Neutrophil (primary cell): ENCODE measurements at regions not wholly inside any gene's neighbourhood (a gene's known extent, or its start where the extent isn't known, plus 50 kb on each side); places are given as distances from the start of the nearest gene placed in this dataset.

Source experiments
- H3K27ac ChIP-seq: fragments of 200-600 bp; sonication (generic); 2 replicates; pipeline ENCODE4 v1.5.1; 2016; ENCODE audit warnings: mild to moderate bottlenecking, moderate library complexity
- H3K27me3 ChIP-seq: fragments of 200-600 bp; sonication (generic); 2 replicates; pipeline ENCODE4 v1.6.0; 2016; ENCODE audit warnings: mild to moderate bottlenecking
- H3K36me3 ChIP-seq: fragments of 200-600 bp; sonication (generic); 2 replicates; pipeline ENCODE4 v1.5.1; 2017
- H3K4me1 ChIP-seq, 2 experiments: fragments of 200-600 bp in 1 of 2; sonication (generic) in 1 of 2; 1 replicate in 1 of 2; 2 replicates in 1 of 2; pipeline versions ENCODE4 v1.5.1 to v1.6.1; 2013 to 2016; ENCODE audit warnings: low read depth in 1 of 2, low read length in 1 of 2, mild to moderate bottlenecking in 1 of 2, moderate library complexity in 1 of 2; ENCODE audit not compliant: control insufficient read depth in 1 of 2, insufficient read depth in 1 of 2
- H3K4me3 ChIP-seq, 2 experiments: fragments of 200-600 bp in 1 of 2; sonication (generic) in 1 of 2; 1 replicate in 1 of 2; 2 replicates in 1 of 2; pipeline ENCODE4 v1.5.1; 2013 to 2016; ENCODE audit warnings: low read depth in 1 of 2, low read length in 1 of 2, mild to moderate bottlenecking in 1 of 2, moderate library complexity in 1 of 2
- H3K9me3 ChIP-seq: fragments of 200-600 bp; sonication (generic); 2 replicates; pipeline ENCODE4 v1.5.1; 2016
- CTCF ChIP-seq: fragments of 200-600 bp; sonication (generic); IDR thresholded peaks from 2 replicates; pipeline ENCODE4 v1.5.1; 2016; ENCODE audit warnings: antibody characterized with exemption

- no peaks in the 10 kb centered on the region for H3K27me3 ChIP-seq
- no peak overlapping the region for H3K27ac ChIP-seq
- no peak for TF ChIP-seq CTCF
Measured at GRCh38 chr4:123495530-123495929, 98.9 kb downstream of the SPRY1 start.

GRCh38 chr4:123496421-123496820 lies 99.8 kb downstream of the SPRY1 start:
- no peak overlapping the region for H3K4me3 ChIP-seq
- H3K27ac ChIP-seq: no peak overlapping the region
- H3K36me3 ChIP-seq: no peaks in the 10 kb centered on the region
- peaks cover 0 to 7% of the 10 kb centered on the region in 2 experiments for H3K4me1 ChIP-seq
- H3K27me3 ChIP-seq: no peaks in the 10 kb centered on the region
- H3K9me3 ChIP-seq: no peaks in the 10 kb centered on the region
- TF ChIP-seq CTCF: no peak

More at GRCh38 chr4:123495530-123495929, 98.9 kb downstream of the SPRY1 start:
- Histone ChIP-seq H3K4me3 (no peak overlapping the region), H3K4me1 (peaks cover 0 to 7% of the 10 kb centered on the region in 2 experiments), H3K9me3 (no peaks in the 10 kb centered on the region), H3K36me3 (no peaks in the 10 kb centered on the region)

- no peaks in the 10 kb centered on the region for H3K36me3 ChIP-seq
- TF ChIP-seq CTCF: no peak
- H3K27me3 ChIP-seq: no peaks in the 10 kb centered on the region
- no peaks in the 10 kb centered on the region for H3K9me3 ChIP-seq
- peaks cover 0 to 7% of the 10 kb centered on the region in 2 experiments for H3K4me1 ChIP-seq
- no peak overlapping the region for H3K4me3 ChIP-seq
- no peak overlapping the region for H3K27ac ChIP-seq
Measured at GRCh38 chr4:123497340-123497739, 100.7 kb downstream of the SPRY1 start.

GRCh38 chr4:123501733-123502132 lies 105.1 kb downstream of the SPRY1 start:
- no peaks in the 10 kb centered on the region for H3K36me3 ChIP-seq
- no peak for TF ChIP-seq CTCF
- H3K9me3 ChIP-seq: no peaks in the 10 kb centered on the region
- peaks cover 27% of the 10 kb centered on the region for H3K27me3 ChIP-seq
- H3K4me1 ChIP-seq: peaks cover 5 to 19% of the 10 kb centered on the region in 2 experiments
- H3K4me3 ChIP-seq: no peak overlapping the region
- no peak overlapping the region for H3K27ac ChIP-seq

GRCh38 chr4:123503698-123504363 lies 107.2 kb downstream of the SPRY1 start:
- Histone ChIP-seq H3K27me3 (peaks cover 27% of the 10 kb centered on the region), H3K4me3 (no peak overlapping the region), H3K9me3 (no peaks in the 10 kb centered on the region), H3K4me1 (peaks cover 5 to 12% of the 10 kb centered on the region in 2 experiments), H3K27ac (no peak overlapping the region), H3K36me3 (no peaks in the 10 kb centered on the region)
- no peak for TF ChIP-seq CTCF
